T-helper 1 cell treated with Interleukin-12 subunit alpha and Interleukin-12 subunit beta and Interleukin-4 antibody, amounts not matched to agents 30 ng/mL and 1 ng/mL, for 36 hours (primary cell): ENCODE measurements at regions not wholly inside any gene's neighbourhood (a gene's known extent, or its start where the extent isn't known, plus 50 kb on each side); places are given as distances from the start of the nearest gene placed in this dataset.

Experiments
- intact Hi-C: fragments of 100-400 bp; cut with micrococcal nuclease; formaldehyde crosslinking; loops from one replicate; pipeline ENCODE4 v1.15.1; 2024

- intact Hi-C loops, result no loop called here
Observed at GRCh38 chr10:28077889-28078288, 79.0 kb upstream of the ODAD2 start.

GRCh38 chr10:28075424-28075823 is 76.5 kb upstream of the ODAD2 start:
- intact Hi-C loops, result no loop called here

GRCh38 chr10:28072573-28072972 is 73.7 kb upstream of the ODAD2 start:
- intact Hi-C loops, result no loop called here

GRCh38 chr10:28060031-28060607 is 61.2 kb upstream of the ODAD2 start:
- intact Hi-C loops, result no loop called here

GRCh38 chr10:28058746-28059145 is 59.9 kb upstream of the ODAD2 start:
- intact Hi-C loops, result no loop called here

GRCh38 chr10:28054228-28054860 is 55.5 kb upstream of the ODAD2 start:
- intact Hi-C loops, result no loop called here

- intact Hi-C loops, result no loop called here
Observed at GRCh38 chr10:28049286-28049685, 50.4 kb upstream of the ODAD2 start.
